Neural crest cell (in vitro differentiated cells): ENCODE measurements at regions not wholly inside any gene's neighbourhood (a gene's known extent, or its start where the extent isn't known, plus 50 kb on each side); places are given as distances from the start of the nearest gene placed in this dataset.
A peak's percentile ranks its signal among the peaks of the same experiment; 100 is the strongest.

Source experiments
- DNase-seq: peaks from one replicate; pipeline ENCODE4 v3.0.0; 2021; ENCODE audit warnings: low read depth, mixed read lengths, low spot score
- H3K27ac Mint-ChIP-seq: one replicate; pipeline ENCODE4 v1.8.0; 2021; ENCODE audit warnings: mild to moderate bottlenecking, mixed read lengths; ENCODE audit not compliant: unreplicated experiment
- H3K27me3 Mint-ChIP-seq: 2 replicates; pipeline ENCODE4 v1.8.0; 2021; ENCODE audit warnings: low read depth, mild to moderate bottlenecking, mixed read lengths
- H3K36me3 Mint-ChIP-seq: 2 replicates; pipeline ENCODE4 v1.8.0; 2021; ENCODE audit warnings: low read depth, mild to moderate bottlenecking, mixed read lengths
- H3K4me1 Mint-ChIP-seq: 2 replicates; pipeline ENCODE4 v1.8.0; 2021; ENCODE audit warnings: mixed read lengths
- H3K4me3 Mint-ChIP-seq: one replicate; pipeline ENCODE4 v1.8.0; 2021; ENCODE audit warnings: mild to moderate bottlenecking, mixed read lengths
- H3K9me3 Mint-ChIP-seq: 2 replicates; pipeline ENCODE4 v1.8.0; 2021; ENCODE audit warnings: mixed read lengths
- TF ChIP-seq, protein P1 (sequence below): fragments of 200-600 bp; sonication (generic); conservative IDR thresholded peaks from 2 replicates; pipeline ENCODE4 v1.5.0; 2021; ENCODE audit warnings: antibody characterized with exemption, mild to moderate bottlenecking

DNA sequence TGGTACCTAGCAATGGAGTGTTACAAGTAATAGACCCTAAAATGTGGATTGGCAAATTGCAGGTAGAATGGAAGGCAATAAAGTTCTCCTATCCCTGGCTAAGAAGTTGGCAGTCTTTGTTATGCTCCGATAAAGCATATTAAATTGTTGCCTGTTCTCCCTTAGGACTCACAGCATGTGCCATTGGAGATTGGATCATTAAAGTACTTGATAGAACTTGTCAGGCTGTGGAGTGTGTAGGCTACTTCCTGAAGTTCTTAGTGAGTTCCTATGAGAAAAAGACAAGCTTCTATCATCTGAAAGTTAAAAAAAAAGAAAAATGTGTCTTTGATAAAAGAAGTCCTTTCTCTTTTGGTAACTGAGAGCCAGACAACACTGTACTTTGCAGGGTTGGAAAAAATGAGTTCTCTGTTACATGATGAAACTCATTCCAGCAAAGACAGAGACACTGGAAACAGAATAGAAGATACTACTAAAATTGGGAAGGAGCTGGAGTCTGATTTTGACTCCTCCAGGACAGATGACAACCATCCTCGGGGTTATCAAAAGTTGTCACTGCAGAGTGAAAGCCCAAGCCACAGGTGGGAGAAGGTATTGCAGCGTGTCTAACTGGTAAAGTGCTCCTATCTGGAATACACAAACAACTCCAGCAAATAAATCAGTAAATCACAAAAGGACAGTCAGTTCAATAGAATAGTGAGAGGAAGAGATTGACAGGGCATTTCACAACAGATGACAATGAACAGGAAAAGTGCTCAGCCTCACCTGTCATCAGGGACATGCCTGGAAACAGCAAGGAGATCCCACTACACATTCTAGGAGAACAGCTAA is 87.5 kb upstream of the WDR26 start:
- no peak for DNase-seq
- H3K4me1 Mint-ChIP-seq = peaks cover 5% of the 10 kb centered on the region
- no peaks in the 10 kb centered on the region for H3K9me3 Mint-ChIP-seq
- H3K4me3 Mint-ChIP-seq = no peak overlapping the region
- no peaks in the 10 kb centered on the region for H3K36me3 Mint-ChIP-seq
- H3K27ac Mint-ChIP-seq = no peak overlapping the region
- no peaks in the 10 kb centered on the region for H3K27me3 Mint-ChIP-seq
- TF ChIP-seq, protein P1, sequence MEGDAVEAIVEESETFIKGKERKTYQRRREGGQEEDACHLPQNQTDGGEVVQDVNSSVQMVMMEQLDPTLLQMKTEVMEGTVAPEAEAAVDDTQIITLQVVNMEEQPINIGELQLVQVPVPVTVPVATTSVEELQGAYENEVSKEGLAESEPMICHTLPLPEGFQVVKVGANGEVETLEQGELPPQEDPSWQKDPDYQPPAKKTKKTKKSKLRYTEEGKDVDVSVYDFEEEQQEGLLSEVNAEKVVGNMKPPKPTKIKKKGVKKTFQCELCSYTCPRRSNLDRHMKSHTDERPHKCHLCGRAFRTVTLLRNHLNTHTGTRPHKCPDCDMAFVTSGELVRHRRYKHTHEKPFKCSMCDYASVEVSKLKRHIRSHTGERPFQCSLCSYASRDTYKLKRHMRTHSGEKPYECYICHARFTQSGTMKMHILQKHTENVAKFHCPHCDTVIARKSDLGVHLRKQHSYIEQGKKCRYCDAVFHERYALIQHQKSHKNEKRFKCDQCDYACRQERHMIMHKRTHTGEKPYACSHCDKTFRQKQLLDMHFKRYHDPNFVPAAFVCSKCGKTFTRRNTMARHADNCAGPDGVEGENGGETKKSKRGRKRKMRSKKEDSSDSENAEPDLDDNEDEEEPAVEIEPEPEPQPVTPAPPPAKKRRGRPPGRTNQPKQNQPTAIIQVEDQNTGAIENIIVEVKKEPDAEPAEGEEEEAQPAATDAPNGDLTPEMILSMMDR = peak; percentile 36

DNA sequence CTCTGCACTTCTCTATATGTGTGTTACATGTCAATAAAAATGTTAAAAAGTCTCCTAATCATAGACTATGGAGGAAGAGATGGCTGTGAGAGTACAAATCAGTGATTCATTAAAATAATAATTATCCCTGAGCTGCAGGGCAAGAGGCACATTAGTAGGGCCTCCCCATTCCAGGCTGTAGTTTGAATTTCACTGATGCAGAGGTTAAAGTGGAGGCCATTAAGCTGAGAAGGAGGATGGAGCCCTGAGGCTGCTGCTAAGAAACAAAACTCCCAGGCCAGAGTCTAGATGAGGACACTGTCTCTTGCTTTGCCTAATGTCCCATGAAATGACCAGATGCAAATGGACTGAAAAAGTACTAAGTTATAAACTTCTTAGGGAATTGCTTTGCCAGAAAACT is 89.1 kb upstream of the WDR26 start:
- Mint-ChIP-seq H3K36me3 (no peaks in the 10 kb centered on the region), H3K9me3 (no peaks in the 10 kb centered on the region), H3K27ac (no peak overlapping the region), H3K4me3 (no peak overlapping the region), H3K27me3 (no peaks in the 10 kb centered on the region), H3K4me1 (peaks cover 7% of the 10 kb centered on the region)
- TF ChIP-seq, protein P1 = no peak
- no peak for DNase-seq

DNA sequence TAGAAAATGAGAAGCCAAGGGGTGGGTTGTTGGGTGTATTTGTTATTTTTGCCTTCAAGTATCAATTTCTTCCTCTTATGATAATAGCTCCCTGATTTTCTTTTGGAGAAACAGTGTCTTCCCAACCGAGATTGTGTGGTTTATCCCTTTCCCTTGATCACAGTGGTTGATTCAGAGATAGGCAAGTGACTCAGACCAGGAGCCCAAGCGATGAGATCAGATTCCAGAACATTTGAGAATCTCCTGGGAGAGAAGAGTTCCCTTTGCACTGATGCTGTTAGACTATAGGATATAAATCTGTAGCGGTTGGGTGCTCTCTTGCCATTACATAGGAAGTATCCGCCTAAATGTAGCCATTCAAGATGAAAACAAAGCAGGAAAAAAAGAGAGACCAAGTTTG is 90.1 kb upstream of the WDR26 start:
- Mint-ChIP-seq H3K4me3 (no peak overlapping the region), H3K36me3 (no peaks in the 10 kb centered on the region), H3K4me1 (peaks cover 15% of the 10 kb centered on the region), H3K27ac (no peak overlapping the region), H3K9me3 (no peaks in the 10 kb centered on the region), H3K27me3 (no peaks in the 10 kb centered on the region)
- no peak for DNase-seq
- TF ChIP-seq, protein P1 = no peak

DNA sequence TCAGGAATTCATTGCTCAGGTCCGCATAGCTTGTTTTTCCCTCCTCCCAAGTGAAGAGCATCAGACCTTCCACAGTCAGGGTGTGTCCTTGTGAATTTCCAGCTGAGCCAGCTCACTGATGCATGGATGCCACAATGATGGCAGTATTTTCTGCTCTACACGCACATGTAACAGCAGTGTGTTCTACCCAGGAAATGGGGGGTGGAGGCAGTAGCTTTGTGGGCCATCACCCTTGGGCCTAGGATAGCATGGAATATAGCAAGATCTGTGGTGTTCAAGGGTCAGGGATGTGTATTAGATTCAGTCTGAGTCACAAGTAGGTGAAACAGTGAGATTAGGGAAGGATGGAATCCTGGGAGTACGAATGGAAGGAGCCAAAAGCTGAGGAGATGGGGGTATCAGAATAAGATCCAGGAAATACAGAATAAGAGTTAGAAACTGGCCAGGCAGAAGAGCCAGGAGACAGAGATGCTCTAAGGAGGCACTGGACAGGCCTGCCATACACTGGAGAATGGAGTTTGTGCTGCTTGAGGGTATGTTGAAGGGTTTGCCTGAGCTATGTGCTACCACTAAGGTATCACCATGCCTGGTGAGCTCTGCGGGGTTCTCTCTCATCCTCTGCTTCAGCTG is 90.6 kb upstream of the CNIH3 start:
- DNase-seq = no peak
- Mint-ChIP-seq H3K27me3 (no peaks in the 10 kb centered on the region), H3K27ac (no peak overlapping the region), H3K36me3 (no peaks in the 10 kb centered on the region), H3K4me1 (peaks cover 15% of the 10 kb centered on the region), H3K4me3 (no peak overlapping the region), H3K9me3 (no peaks in the 10 kb centered on the region)
- TF ChIP-seq, protein P1 = no peak

DNA sequence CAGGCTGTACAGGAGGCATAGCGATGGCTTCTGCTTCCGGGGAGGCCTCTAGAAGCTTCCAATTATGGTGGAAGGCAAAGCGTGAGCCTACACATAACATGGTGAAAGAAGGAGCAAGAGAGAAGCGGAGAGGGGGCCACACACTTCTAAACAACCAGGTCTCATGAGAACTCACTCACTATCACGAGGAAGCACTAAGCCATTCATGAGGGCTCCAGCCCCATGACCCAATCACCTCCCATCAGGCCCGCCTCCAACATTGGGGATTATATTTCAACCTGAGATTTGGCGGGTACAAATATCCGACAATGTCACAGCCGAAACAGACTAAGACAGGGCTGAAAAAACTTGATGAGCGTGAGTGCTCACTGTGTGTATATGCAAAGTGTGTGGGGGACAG is 89.3 kb upstream of the CNIH3 start:
- Mint-ChIP-seq H3K36me3 (no peaks in the 10 kb centered on the region), H3K27me3 (no peaks in the 10 kb centered on the region), H3K4me3 (no peak overlapping the region), H3K27ac (no peak overlapping the region), H3K9me3 (no peaks in the 10 kb centered on the region), H3K4me1 (peaks cover 15% of the 10 kb centered on the region)
- no peak for DNase-seq
- TF ChIP-seq, protein P1 = no peak
